ENCODE measurements at regions not wholly inside any gene's neighbourhood (a gene's known extent, or its start where the extent isn't known, plus 50 kb on each side); places are given as distances from the start of the nearest gene placed in this dataset.

GRCh38 chr13:21805733-21806132, 134.9 kb downstream of the FGF9 start:
- no peaks in the 10 kb centered on the region for H3K9me3 Mint-ChIP-seq
- ATAC-seq (no peak), DNase-seq (ENCODE audit: low spot score) (no peak)
- Histone ChIP-seq H3K36me3 (ENCODE audit: insufficient read depth) (no peaks in the 10 kb centered on the region), H3K4me2 (no peak overlapping the region), H2AFZ (no peak overlapping the region), H3K27me3 (ENCODE audit: insufficient read depth) (no peaks in the 10 kb centered on the region), H3K27ac (ENCODE audit: low read depth) (no peak overlapping the region), H3K9me2 (ENCODE audit: insufficient read depth) (peaks cover 11% of the 10 kb centered on the region), H4K20me1 (replicated peaks; ENCODE audit: insufficient read depth) (no peaks in the 10 kb centered on the region), H3K79me2 (replicated peaks; ENCODE audit: insufficient read depth) (no peaks in the 10 kb centered on the region), H3K4me3 (no peak overlapping the region), H3F3A (replicated peaks; ENCODE audit: low read depth) (no peaks in the 10 kb centered on the region), H3K4me1 (ENCODE audit: insufficient read depth) (no peaks in the 10 kb centered on the region)
- no peak overlapping the region for H3K4me3 Mint-ChIP-seq
- no peak overlapping the region for H3K27ac Mint-ChIP-seq
- no peak for TF ChIP-seq JUNB (IDR thresholded peaks at IDR 0.05; ENCODE audit: unreplicated experiment)
- TF ChIP-seq EZH2phosphoT487 (IDR thresholded peaks at IDR 0.05; ENCODE audit: unreplicated experiment) = no peak
- TF ChIP-seq POLR2AphosphoS5 (IDR thresholded peaks at IDR 0.05; ENCODE audit: low read depth) = no peak
- TF ChIP-seq ZNF331 (CRISPR knock-in tag; IDR thresholded peaks at IDR 0.05; ENCODE audit: low read depth) = no peak
- no peaks in the 10 kb centered on the region for H3K4me1 Mint-ChIP-seq
- H3K36me3 Mint-ChIP-seq (ENCODE audit: low read depth) = no peaks in the 10 kb centered on the region; the same call in 2 of the 3 replicates
- H3K27me3 Mint-ChIP-seq (ENCODE audit: insufficient read depth, low read depth, poor library complexity) = no peaks in the 10 kb centered on the region

- Histone ChIP-seq H3K9me2 (ENCODE audit: insufficient read depth) (0 out of 2 replicates have a peak, but pooled peaks cover 5% of the 10 kb centered on the region), H3K4me2 (no peak overlapping the region), H3K27ac (ENCODE audit: low read depth) (no peak overlapping the region), H3K36me3 (ENCODE audit: insufficient read depth) (no peaks in the 10 kb centered on the region), H3F3A (replicated peaks; ENCODE audit: low read depth) (no peaks in the 10 kb centered on the region), H2AFZ (no peak overlapping the region), H3K27me3 (ENCODE audit: insufficient read depth) (no peaks in the 10 kb centered on the region), H3K4me1 (ENCODE audit: insufficient read depth) (no peaks in the 10 kb centered on the region), H4K20me1 (replicated peaks; ENCODE audit: insufficient read depth) (no peaks in the 10 kb centered on the region), H3K4me3 (no peak overlapping the region), H3K79me2 (replicated peaks; ENCODE audit: insufficient read depth) (no peaks in the 10 kb centered on the region)
- ATAC-seq (peak; percentile 28), DNase-seq (ENCODE audit: low spot score) (no peak)
- H3K27me3 Mint-ChIP-seq (ENCODE audit: insufficient read depth, low read depth, poor library complexity) = peaks cover 2% of the 10 kb centered on the region
- H3K4me1 Mint-ChIP-seq = no peaks in the 10 kb centered on the region; the same call in 2 of the 3 replicates
- H3K9me3 Mint-ChIP-seq = peaks cover 10% of the 10 kb centered on the region; the same call in 2 of the 3 replicates
- H3K4me3 Mint-ChIP-seq = no peak overlapping the region
- H3K27ac Mint-ChIP-seq = no peak overlapping the region
- no peak for TF ChIP-seq ETS1 (IDR thresholded peaks at IDR 0.05)
- no peak for TF ChIP-seq STAT1 (IDR thresholded peaks at IDR 0.05; ENCODE audit: unreplicated experiment)
- TF ChIP-seq EZH2 (IDR thresholded peaks at IDR 0.05; ENCODE audit: low read depth, unreplicated experiment) = no peak
- H3K36me3 Mint-ChIP-seq (ENCODE audit: low read depth) = peaks cover 4% of the 10 kb centered on the region; the same call in 2 of the 3 replicates
Observed at GRCh38 chr13:21812192-21812626, 141.3 kb downstream of the FGF9 start.

- H3K4me1 Mint-ChIP-seq = no peaks in the 10 kb centered on the region; the same call in 2 of the 3 replicates
- H3K27ac Mint-ChIP-seq = no peak overlapping the region
- peaks cover 4% of the 10 kb centered on the region; the same call in 2 of the 3 replicates for H3K36me3 Mint-ChIP-seq (ENCODE audit: low read depth)
- no peak overlapping the region for H3K27ac ChIP-seq (ENCODE audit: low read depth)
- H3K9me3 Mint-ChIP-seq = peaks cover 13% of the 10 kb centered on the region; the same call in 2 of the 3 replicates
- H4K20me1 ChIP-seq (replicated peaks; ENCODE audit: insufficient read depth) = no peaks in the 10 kb centered on the region
- H3K27me3 Mint-ChIP-seq (ENCODE audit: insufficient read depth, low read depth, poor library complexity) = peaks cover 2% of the 10 kb centered on the region
- H3K4me2 ChIP-seq = no peak overlapping the region
- H3F3A ChIP-seq (replicated peaks; ENCODE audit: low read depth) = no peaks in the 10 kb centered on the region
- H3K9me2 ChIP-seq (ENCODE audit: insufficient read depth) = 0 out of 2 replicates have a peak, but pooled peaks cover 5% of the 10 kb centered on the region
- no peaks in the 10 kb centered on the region for H3K4me1 ChIP-seq (ENCODE audit: insufficient read depth)
- DNase-seq (ENCODE audit: low spot score) (peak; percentile 47), ATAC-seq (peak; percentile 73)
- no peak overlapping the region for H3K4me3 Mint-ChIP-seq
- H3K79me2 ChIP-seq (replicated peaks; ENCODE audit: insufficient read depth) = no peaks in the 10 kb centered on the region
- no peaks in the 10 kb centered on the region for H3K36me3 ChIP-seq (ENCODE audit: insufficient read depth)
- H3K27me3 ChIP-seq (ENCODE audit: insufficient read depth) = no peaks in the 10 kb centered on the region
- no peak overlapping the region; the same call in 1 of the 2 replicates for H2AFZ ChIP-seq
- H3K4me3 ChIP-seq = no peak overlapping the region
- TF ChIP-seq REST (IDR thresholded peaks at IDR 0.05; ENCODE audit: unreplicated experiment) (no peak), CREB1 (CRISPR knock-in tag; IDR thresholded peaks at IDR 0.05; ENCODE audit: low read depth) (no peak), POLR2AphosphoS5 (IDR thresholded peaks at IDR 0.05; ENCODE audit: low read depth) (no peak)
Observed at GRCh38 chr13:21813110-21813509, 142.2 kb downstream of the FGF9 start.

Data from GM23338 (cell line).